ENCODE measurements at regions not wholly inside any gene's neighbourhood (a gene's known extent, or its start where the extent isn't known, plus 50 kb on each side); places are given as distances from the start of the nearest gene placed in this dataset.

- DNase-seq (ENCODE audit: low spot score in 2 of 2) = no peak
- intact Hi-C loops (cut with DNase I; ENCODE audit: low total_unique reads) = no loop called here
- no peak for TF ChIP-seq CTCF (IDR thresholded peaks at IDR 0.05)
- no peak for TF ChIP-seq POLR2A (IDR thresholded peaks at IDR 0.05)
- 86 to 87% methylated on average over 4 of the region's 4 CpGs for WGBS, 2 donors
- no peak overlapping the region for H3K4me3 ChIP-seq (ENCODE audit: low read depth, poor library complexity, severe bottlenecking)
Measured at GRCh38 chr18:44195394-44196140, 485.1 kb upstream of the SETBP1 start.

GRCh38 chr18:44197832-44198611 lies 482.7 kb upstream of the SETBP1 start:
- intact Hi-C loops (cut with DNase I; ENCODE audit: low total_unique reads) = no loop called here
- H3K4me3 ChIP-seq (ENCODE audit: low read depth, poor library complexity, severe bottlenecking) = no peak overlapping the region
- TF ChIP-seq POLR2A (IDR thresholded peaks at IDR 0.05) (no peak), CTCF (IDR thresholded peaks at IDR 0.05) (no peak)
- peak in 1 of 2 donors; percentile 67 for DNase-seq (ENCODE audit: low spot score in 2 of 2)
- 74 to 77% methylated on average over 7 to 8 of the region's 8 CpGs for whole genome bisulfite sequencing, 2 donors

GRCh38 chr18:44198612-44199284 lies 481.9 kb upstream of the SETBP1 start:
- intact Hi-C loops (cut with DNase I; ENCODE audit: low total_unique reads) = no loop called here
- 50 to 51% methylated on average over 4 of the region's 4 CpGs for WGBS, 2 donors
- peak in 1 of 2 donors; percentile 63 for DNase-seq (ENCODE audit: low spot score in 2 of 2)
- TF ChIP-seq CTCF (IDR thresholded peaks at IDR 0.05) (no peak), POLR2A (IDR thresholded peaks at IDR 0.05) (no peak)
- H3K4me3 ChIP-seq (ENCODE audit: low read depth, poor library complexity, severe bottlenecking) = no peak overlapping the region

- intact Hi-C loops (cut with DNase I; ENCODE audit: low total_unique reads) = no loop called here
- TF ChIP-seq POLR2A (IDR thresholded peaks at IDR 0.05) (no peak), CTCF (IDR thresholded peaks at IDR 0.05) (no peak)
- DNase-seq (ENCODE audit: low spot score in 2 of 2) = no peak
- no peak overlapping the region for H3K4me3 ChIP-seq (ENCODE audit: low read depth, poor library complexity, severe bottlenecking)
- WGBS, 2 donors = 89 to 91% methylated on average over 1 of the region's 1 CpG
Measured at GRCh38 chr18:44213293-44213692, 467.4 kb upstream of the SETBP1 start.

- 89 to 90% methylated on average over 2 of the region's 2 CpGs for WGBS, 2 donors
- DNase-seq (ENCODE audit: low spot score in 2 of 2) = no peak
- TF ChIP-seq CTCF (IDR thresholded peaks at IDR 0.05) (no peak), POLR2A (IDR thresholded peaks at IDR 0.05) (no peak)
- intact Hi-C loops (cut with DNase I; ENCODE audit: low total_unique reads) = no loop called here
- H3K4me3 ChIP-seq (ENCODE audit: low read depth, poor library complexity, severe bottlenecking) = no peak overlapping the region
Measured at GRCh38 chr18:44214396-44214795, 466.3 kb upstream of the SETBP1 start.
